ENCODE measurements at regions not wholly inside any gene's neighbourhood (a gene's known extent, or its start where the extent isn't known, plus 50 kb on each side); places are given as distances from the start of the nearest gene placed in this dataset.

- no peak for DNase-seq
- in situ Hi-C loops (cut with HindIII; ENCODE audit: low pct_ligation_motif_present, low pct_unique_long_range_greater_than_20kb, low sequenced_read_pairs) = no loop called here
Observed at GRCh38 chr10:128661404-128662197, 535.4 kb upstream of the MKI67 start.

DNA sequence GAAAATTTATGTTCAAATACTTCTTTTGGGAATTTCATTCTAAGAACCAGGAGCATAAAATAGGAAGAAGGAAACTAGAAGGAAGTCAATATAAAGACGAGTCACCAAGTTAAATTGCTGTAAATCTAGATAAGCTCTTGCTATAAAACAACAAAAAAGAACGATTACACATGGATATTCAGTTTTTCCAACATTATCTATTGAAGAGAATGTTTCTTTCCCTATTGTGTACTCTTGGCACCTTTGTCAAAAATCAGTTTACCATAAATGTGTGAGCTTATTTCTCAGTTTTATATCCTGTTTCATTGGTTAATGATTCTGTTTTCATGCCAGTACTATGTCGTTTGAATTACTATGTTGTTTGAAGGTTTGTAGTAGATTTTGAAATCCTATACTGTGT lies 536.3 kb upstream of the MKI67 start:
- DNase-seq = no peak
- in situ Hi-C loops (cut with HindIII; ENCODE audit: low pct_ligation_motif_present, low pct_unique_long_range_greater_than_20kb, low sequenced_read_pairs) = no loop called here

GRCh38 chr10:128664729-128665128 lies 538.5 kb upstream of the MKI67 start:
- DNase-seq = no peak
- in situ Hi-C loops (cut with HindIII; ENCODE audit: low pct_ligation_motif_present, low pct_unique_long_range_greater_than_20kb, low sequenced_read_pairs) = no loop called here

DNA sequence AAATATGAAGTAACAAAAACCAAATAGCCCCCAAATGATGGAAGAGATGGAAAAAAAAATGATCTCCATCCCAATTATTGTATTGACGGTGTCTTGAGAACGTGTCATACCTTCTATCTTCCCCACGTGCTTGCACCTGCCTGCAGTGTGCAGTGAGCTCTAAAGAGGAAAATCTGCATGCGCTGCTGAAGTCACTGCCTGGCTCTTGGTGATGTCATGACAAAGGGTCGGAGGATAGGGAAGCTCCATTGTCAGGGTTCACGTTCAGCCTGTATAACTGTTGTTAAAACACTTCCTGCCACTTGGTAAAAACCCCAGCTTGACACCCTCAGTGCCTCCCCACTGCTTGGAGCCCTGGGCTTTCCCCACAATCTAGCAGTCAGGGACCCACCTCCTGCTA lies 549.2 kb upstream of the MKI67 start:
- in situ Hi-C loops (cut with HindIII; ENCODE audit: low pct_ligation_motif_present, low pct_unique_long_range_greater_than_20kb, low sequenced_read_pairs) = no loop called here

DNA sequence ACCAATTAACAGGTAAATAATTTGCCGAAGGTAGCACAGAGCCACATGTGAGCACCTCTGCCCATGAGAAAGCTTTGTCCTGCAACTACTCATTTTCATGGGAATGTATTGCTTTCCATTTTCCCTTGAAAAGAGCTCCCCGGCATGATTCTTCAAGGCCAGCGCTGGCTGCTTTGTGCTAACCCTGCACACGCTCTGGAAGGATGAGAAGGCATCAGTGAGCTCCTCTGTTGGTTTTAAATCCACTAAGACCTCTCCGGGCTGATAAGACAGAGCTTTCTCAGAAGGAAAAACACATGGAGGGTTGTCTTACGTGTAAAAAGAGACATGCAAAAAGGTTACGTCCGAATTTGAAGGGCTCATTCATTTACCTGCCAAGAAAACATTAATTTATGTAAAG lies 553.9 kb upstream of the MKI67 start:
- no peak for DNase-seq
- in situ Hi-C loops (cut with HindIII; ENCODE audit: low pct_ligation_motif_present, low pct_unique_long_range_greater_than_20kb, low sequenced_read_pairs) = no loop called here

More for the DNA sequence above, 549.2 kb upstream of the MKI67 start:
- no peak for DNase-seq

DNA sequence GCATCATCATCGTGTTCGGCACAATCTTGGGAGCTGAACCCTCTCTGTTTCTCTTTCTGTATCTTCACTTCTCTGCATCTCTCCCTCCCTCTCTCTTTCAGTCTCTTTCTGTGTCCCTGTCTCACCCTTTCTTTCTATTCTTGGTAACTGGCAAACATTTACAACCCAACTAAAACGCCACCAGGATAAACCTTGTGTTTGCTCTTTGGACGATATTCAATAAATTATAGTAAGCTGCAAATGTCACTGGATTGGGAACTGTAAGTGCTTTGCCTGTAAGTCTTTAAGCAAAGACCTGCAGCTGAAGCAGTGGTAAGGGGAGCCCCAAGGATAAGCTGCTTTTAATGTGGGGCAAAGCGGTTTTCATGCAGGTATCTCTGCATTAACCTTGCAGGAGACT lies 558.0 kb upstream of the MKI67 start:
- in situ Hi-C loops (cut with HindIII; ENCODE audit: low pct_ligation_motif_present, low pct_unique_long_range_greater_than_20kb, low sequenced_read_pairs) = no loop called here
- DNase-seq = no peak

GRCh38 chr10:128686630-128687278 lies 560.5 kb upstream of the MKI67 start:
- in situ Hi-C loops (cut with HindIII; ENCODE audit: low pct_ligation_motif_present, low pct_unique_long_range_greater_than_20kb, low sequenced_read_pairs) = no loop called here

GRCh38 chr10:128687408-128687807 lies 561.2 kb upstream of the MKI67 start:
- DNase-seq = no peak
- in situ Hi-C loops (cut with HindIII; ENCODE audit: low pct_ligation_motif_present, low pct_unique_long_range_greater_than_20kb, low sequenced_read_pairs) = no loop called here

More at GRCh38 chr10:128686630-128687278, 560.5 kb upstream of the MKI67 start:
- no peak for DNase-seq

GRCh38 chr10:128687927-128688549 lies 561.8 kb upstream of the MKI67 start:
- no peak for DNase-seq
- in situ Hi-C loops (cut with HindIII; ENCODE audit: low pct_ligation_motif_present, low pct_unique_long_range_greater_than_20kb, low sequenced_read_pairs) = no loop called here

- in situ Hi-C loops (cut with HindIII; ENCODE audit: low pct_ligation_motif_present, low pct_unique_long_range_greater_than_20kb, low sequenced_read_pairs) = no loop called here
- DNase-seq = no peak
Observed at GRCh38 chr10:128689667-128690066, 563.4 kb upstream of the MKI67 start.

DNA sequence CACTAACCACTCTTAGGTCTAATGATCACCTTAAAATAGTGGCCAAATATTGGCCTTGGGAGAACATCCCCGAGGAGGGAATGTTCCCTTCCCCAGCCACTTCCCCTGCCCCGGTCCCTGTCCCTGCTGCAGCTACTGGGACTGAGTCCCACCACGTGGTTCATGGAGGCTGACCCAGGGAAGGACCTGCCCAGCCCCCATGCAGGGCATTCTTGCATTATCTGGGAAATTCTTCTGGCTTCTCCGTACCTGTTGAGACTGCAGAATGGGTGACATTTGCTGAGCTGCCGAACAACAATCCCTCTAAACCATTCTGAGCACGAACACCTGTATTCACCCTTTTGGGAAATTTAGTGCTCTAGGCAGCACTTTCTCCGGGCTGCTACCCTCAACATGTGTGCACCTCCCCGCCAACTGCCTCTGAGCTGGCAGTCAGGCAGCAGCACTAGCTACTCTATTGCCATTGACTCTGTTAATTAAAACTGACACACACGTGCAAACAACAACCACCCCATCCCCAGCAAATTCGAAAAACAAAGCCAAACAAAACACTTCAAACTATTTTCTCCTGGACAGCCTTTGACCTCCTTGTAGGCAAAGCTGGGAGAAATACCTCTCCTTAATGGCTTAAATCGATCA lies 567.4 kb upstream of the MKI67 start:
- in situ Hi-C loops (cut with HindIII; ENCODE audit: low pct_ligation_motif_present, low pct_unique_long_range_greater_than_20kb, low sequenced_read_pairs) = no loop called here
- DNase-seq = no peak

DNA sequence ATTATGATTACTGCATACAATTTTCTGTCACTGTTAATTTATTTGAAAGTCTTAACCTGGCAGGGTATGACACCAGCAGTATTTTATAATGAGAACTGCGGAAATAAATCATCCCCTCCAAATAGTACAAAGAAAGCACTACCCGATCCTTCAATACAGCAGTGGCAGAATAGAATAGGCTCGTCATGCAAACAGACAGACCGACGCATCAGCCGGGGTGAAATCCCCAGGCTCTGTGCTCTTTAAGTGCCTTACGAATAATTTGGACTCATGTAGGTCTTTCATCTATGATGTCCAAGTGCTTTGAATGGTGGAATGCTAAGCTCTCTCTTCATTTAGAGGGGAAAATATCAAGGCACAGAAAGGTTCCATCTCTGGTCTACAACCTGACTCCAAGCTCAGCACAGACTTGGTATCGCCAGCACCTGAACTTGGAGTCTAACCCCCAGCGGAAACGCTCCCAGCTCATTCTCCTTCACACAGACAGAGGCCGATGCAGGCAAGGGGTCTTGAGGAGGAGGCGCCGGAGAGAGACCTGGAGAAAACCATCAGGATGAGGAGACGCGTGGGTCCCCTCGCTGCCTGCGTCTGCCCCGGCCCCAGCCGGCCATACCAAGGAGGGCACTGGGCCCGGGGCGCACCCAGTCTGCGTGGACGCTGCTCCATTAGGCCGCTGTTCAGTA lies 568.1 kb upstream of the MKI67 start:
- in situ Hi-C loops (cut with HindIII; ENCODE audit: low pct_ligation_motif_present, low pct_unique_long_range_greater_than_20kb, low sequenced_read_pairs) = no loop called here

DNA sequence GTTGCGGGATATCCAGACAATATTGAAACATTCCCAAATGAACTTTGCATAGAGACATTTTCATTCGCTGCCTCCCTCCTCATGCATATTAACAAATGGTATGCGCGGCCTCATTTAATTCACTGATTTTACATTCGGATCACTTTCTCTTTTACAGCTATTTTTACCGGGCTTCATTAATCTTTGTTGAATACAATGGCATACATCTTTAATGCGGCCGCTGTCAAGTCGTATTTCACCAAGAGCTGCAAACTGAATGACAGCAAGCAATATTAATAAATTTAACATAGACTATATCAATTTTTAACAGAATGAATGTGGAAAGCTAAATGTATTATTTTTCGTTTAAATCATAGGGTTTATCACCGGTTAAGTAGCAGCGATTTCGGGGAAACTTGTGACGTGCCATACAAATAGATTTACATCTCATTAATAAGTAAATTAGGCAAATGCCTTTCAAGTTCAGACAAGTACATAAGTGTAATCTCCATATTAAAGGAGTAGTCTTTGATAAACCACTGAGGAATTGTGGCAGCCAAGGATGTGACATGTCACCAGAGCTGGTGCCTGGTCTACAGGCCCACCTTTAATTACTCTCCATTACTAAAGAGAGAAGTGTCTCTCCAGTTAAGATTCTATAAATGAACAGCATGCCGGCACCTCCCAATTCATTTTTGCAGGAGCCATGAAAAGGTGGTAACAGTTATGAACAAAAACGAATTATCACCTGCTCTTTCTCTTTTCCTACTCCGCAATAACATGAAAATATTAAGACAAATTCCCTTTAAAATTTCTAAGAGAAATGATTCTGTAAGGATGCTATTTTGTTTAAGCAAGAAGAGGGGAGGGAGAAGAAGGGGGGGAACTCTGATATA lies 568.9 kb upstream of the MKI67 start:
- no peak for DNase-seq
- in situ Hi-C loops (cut with HindIII; ENCODE audit: low pct_ligation_motif_present, low pct_unique_long_range_greater_than_20kb, low sequenced_read_pairs) = no loop called here

More for the DNA sequence above, 568.1 kb upstream of the MKI67 start:
- DNase-seq = no peak

- DNase-seq = no peak
- in situ Hi-C loops (cut with HindIII; ENCODE audit: low pct_ligation_motif_present, low pct_unique_long_range_greater_than_20kb, low sequenced_read_pairs) = no loop called here
Observed at GRCh38 chr10:128695931-128696330, 569.7 kb upstream of the MKI67 start.

- DNase-seq = no peak
- in situ Hi-C loops (cut with HindIII; ENCODE audit: low pct_ligation_motif_present, low pct_unique_long_range_greater_than_20kb, low sequenced_read_pairs) = no loop called here
Observed at GRCh38 chr10:128697437-128697836, 571.2 kb upstream of the MKI67 start.

DNA sequence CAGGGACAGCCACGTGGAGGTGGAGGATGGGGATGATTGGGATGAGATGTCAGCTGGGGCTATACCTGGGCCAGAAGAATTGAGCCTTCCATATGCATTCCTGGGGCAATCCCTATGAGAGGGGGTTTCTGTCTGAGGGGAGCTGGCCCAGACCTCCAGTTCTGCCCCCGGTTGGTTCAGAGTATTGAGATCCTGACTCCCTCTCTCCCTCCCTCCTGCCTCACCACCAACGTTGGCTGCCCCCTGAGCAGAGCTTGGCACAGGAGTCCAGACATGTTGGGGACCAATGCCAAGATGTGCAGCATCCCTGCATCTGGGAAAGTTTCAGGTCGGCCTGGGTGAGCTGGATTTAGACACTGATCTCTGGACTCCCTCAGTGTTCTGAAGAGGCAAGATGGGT lies 575.2 kb upstream of the MKI67 start:
- in situ Hi-C loops (cut with HindIII; ENCODE audit: low pct_ligation_motif_present, low pct_unique_long_range_greater_than_20kb, low sequenced_read_pairs) = no loop called here
- DNase-seq = no peak

DNA sequence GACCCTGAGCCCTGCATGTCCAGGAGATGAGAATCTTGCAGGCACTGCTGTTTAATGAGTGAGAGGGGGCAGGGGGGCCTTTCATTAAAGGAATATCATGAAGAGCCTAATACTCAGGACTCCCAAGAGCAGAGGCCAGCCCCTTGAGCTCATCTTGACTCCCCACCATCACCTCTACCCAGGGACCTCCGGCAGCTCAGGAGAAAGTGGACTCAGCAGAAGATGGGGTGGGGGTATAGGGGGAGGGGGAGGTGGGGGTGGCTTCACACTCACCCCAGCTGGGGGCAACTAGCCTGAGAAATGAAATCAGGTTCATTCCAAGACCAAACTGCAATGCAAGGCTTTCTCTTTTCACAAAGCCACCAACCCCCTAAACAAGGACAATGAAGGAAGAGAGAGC lies 575.6 kb upstream of the MKI67 start:
- in situ Hi-C loops (cut with HindIII; ENCODE audit: low pct_ligation_motif_present, low pct_unique_long_range_greater_than_20kb, low sequenced_read_pairs) = no loop called here
- DNase-seq = no peak

DNA sequence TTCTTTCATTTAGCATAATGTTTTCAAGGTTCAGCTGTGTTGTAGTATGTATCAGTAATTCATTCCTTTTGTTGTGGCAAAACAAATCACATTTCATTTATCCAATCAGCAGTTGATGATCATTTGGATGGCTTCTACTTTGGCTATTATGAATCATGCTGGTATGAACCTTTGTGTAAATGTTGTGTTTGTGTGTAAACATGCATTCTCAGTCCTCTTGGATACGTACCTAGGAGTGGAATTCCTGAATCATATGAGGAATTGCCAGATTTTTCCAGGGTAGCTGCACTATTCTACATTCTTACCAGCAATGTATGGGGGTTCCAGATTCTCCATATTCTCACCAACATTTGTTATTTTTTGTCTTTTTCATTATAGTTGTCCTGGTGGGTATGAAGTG lies 578.5 kb upstream of the MKI67 start:
- no peak for DNase-seq
- in situ Hi-C loops (cut with HindIII; ENCODE audit: low pct_ligation_motif_present, low pct_unique_long_range_greater_than_20kb, low sequenced_read_pairs) = no loop called here
